Liver (tissue), 8 donors: ENCODE measurements at regions not wholly inside any gene's neighbourhood (a gene's known extent, or its start where the extent isn't known, plus 50 kb on each side); places are given as distances from the start of the nearest gene placed in this dataset.

ENCODE experiments used
- DNase-seq: peaks from one replicate; pipeline ENCODE4 v3.0.0-alpha.2; 2017; ENCODE audit warnings: low spot score
- H3K27ac ChIP-seq, 2 donors: one replicate each; pipeline ENCODE4 v1.7.0; 2013; ENCODE audit warnings: inconsistent platforms in 2 of 2, low read length in 2 of 2, control low read depth in 1 of 2, low read depth in 1 of 2, mild to moderate bottlenecking in 1 of 2
- H3K27me3 ChIP-seq, 4 donors: one replicate each; pipeline versions ENCODE4 v1.6.1 to v1.7.0; 2013; ENCODE audit warnings: low read length in 3 of 4, inconsistent platforms in 1 of 4, mild to moderate bottlenecking in 1 of 4, moderate library complexity in 1 of 4; ENCODE audit not compliant: control insufficient read depth in 4 of 4, insufficient read depth in 4 of 4
- H3K36me3 ChIP-seq, 4 donors: one replicate each; pipeline versions ENCODE4 v1.6.1 to v1.7.0; 2013; ENCODE audit warnings: low read length in 3 of 4, mild to moderate bottlenecking in 3 of 4, low read depth in 1 of 4, moderate library complexity in 1 of 4; ENCODE audit not compliant: control insufficient read depth in 4 of 4, insufficient read depth in 3 of 4
- H3K4me1 ChIP-seq, 4 donors: one replicate each; pipeline versions ENCODE4 v1.6.1 to v1.7.0; 2013; ENCODE audit warnings: low read length in 3 of 4, mild to moderate bottlenecking in 3 of 4, moderate library complexity in 1 of 4; ENCODE audit not compliant: control insufficient read depth in 4 of 4, insufficient read depth in 4 of 4
- H3K4me3 ChIP-seq, 3 donors: one replicate each; pipeline versions ENCODE4 v1.6.1 to v1.7.0; 2013; ENCODE audit warnings: low read length in 3 of 3, control low read depth in 1 of 3, low read depth in 1 of 3, mild to moderate bottlenecking in 1 of 3
- H3K9ac ChIP-seq, 2 donors: one replicate each; pipeline ENCODE4 v1.7.0; 2013; ENCODE audit warnings: low read length in 2 of 2, mild to moderate bottlenecking in 2 of 2, moderate library complexity in 2 of 2, control low read depth in 1 of 2, low read depth in 1 of 2
- H3K9me3 ChIP-seq, 4 donors: one replicate each; pipeline versions ENCODE4 v1.6.1 to v1.7.0; 2013; ENCODE audit warnings: low read length in 3 of 4; ENCODE audit not compliant: control insufficient read depth in 4 of 4
- EGR1 ChIP-seq, 2 donors: IDR thresholded peaks; 2 replicates each; pipeline ENCODE4 v1.6.1; 2016 to 2018; ENCODE audit warnings: antibody characterized with exemption in 2 of 2, low read depth in 2 of 2
- FOXA1 ChIP-seq: IDR thresholded peaks from 2 replicates; pipeline ENCODE4 v1.6.1; 2016; ENCODE audit warnings: antibody characterized with exemption
- FOXA2 ChIP-seq: IDR thresholded peaks from 2 replicates; pipeline ENCODE4 v1.6.1; 2016; ENCODE audit warnings: antibody characterized with exemption
- GABPA ChIP-seq, 2 donors: IDR thresholded peaks in 1 of 2; conservative IDR thresholded peaks in 1 of 2; 2 replicates each; pipeline ENCODE4 v1.6.1; 2016; ENCODE audit warnings: antibody characterized with exemption in 2 of 2, mild to moderate bottlenecking in 1 of 2, moderate library complexity in 1 of 2
- HNF4A ChIP-seq, 2 donors: conservative IDR thresholded peaks; 2 replicates each; pipeline ENCODE4 v1.6.1; 2016; ENCODE audit warnings: antibody characterized with exemption in 2 of 2, mild to moderate bottlenecking in 2 of 2
- HNF4G ChIP-seq: IDR thresholded peaks from 2 replicates; pipeline ENCODE4 v1.6.1; 2016; ENCODE audit warnings: antibody characterized with exemption
- NR2F2 ChIP-seq: IDR thresholded peaks from 2 replicates; pipeline ENCODE4 v1.6.1; 2016; ENCODE audit warnings: antibody characterized with exemption
- RAD21 ChIP-seq, 2 donors: IDR thresholded peaks; 2 replicates each; pipeline ENCODE4 v1.6.1; 2016; ENCODE audit warnings: antibody characterized with exemption in 2 of 2, mild to moderate bottlenecking in 2 of 2
- RXRA ChIP-seq, 2 donors: IDR thresholded peaks; 2 replicates each; pipeline ENCODE4 v1.6.1; 2017 to 2018; ENCODE audit warnings: antibody characterized with exemption in 2 of 2, mild to moderate bottlenecking in 1 of 2
- SP1 ChIP-seq: IDR thresholded peaks from 2 replicates; pipeline ENCODE4 v1.6.1; 2018; ENCODE audit warnings: antibody characterized with exemption, mild to moderate bottlenecking
- TAF1 ChIP-seq: conservative IDR thresholded peaks from 2 replicates; pipeline ENCODE4 v1.6.1; 2016; ENCODE audit warnings: antibody characterized with exemption, mild to moderate bottlenecking
- YY1 ChIP-seq: IDR thresholded peaks from 2 replicates; pipeline ENCODE4 v1.6.1; 2016; ENCODE audit warnings: antibody characterized with exemption, mild to moderate bottlenecking
- WGBS: extraction: QIAGEN DNeasy Blood & Tissue Kit; methylation state at CpG from one replicate; pipeline ENCODE4 v1.1.7; 2013; 5-methylcytosine and 5-hydroxymethylcytosine counted together
- TF ChIP-seq, protein P1 (sequence below): IDR thresholded peaks from 2 replicates; pipeline ENCODE4 v1.6.1; 2016; ENCODE audit warnings: antibody characterized with exemption, mild to moderate bottlenecking
- TF ChIP-seq, protein P2 (sequence below): fragments of 150-350 bp; IDR thresholded peaks from 2 replicates; pipeline ENCODE4 v1.5.1; 2017; ENCODE audit warnings: improper control_type of control experiment, low read depth, low read length; ENCODE audit not compliant: missing input control
- TF ChIP-seq, protein P3 (sequence below): IDR thresholded peaks from 2 replicates; pipeline ENCODE4 v1.6.1; 2016; ENCODE audit warnings: antibody characterized with exemption
- TF ChIP-seq, protein P4 (sequence below): IDR thresholded peaks from 2 replicates; pipeline ENCODE4 v1.6.1; 2016; ENCODE audit warnings: antibody characterized with exemption
- TF ChIP-seq, protein P5 (sequence below): IDR thresholded peaks from 2 replicates; pipeline ENCODE4 v1.6.1; 2016; ENCODE audit warnings: antibody characterized with exemption
- donor health status: healthy.
- donor health status: healthy.
- donor health status: healthy.
- donor health status: healthy.
- donor health status: healthy.

DNA sequence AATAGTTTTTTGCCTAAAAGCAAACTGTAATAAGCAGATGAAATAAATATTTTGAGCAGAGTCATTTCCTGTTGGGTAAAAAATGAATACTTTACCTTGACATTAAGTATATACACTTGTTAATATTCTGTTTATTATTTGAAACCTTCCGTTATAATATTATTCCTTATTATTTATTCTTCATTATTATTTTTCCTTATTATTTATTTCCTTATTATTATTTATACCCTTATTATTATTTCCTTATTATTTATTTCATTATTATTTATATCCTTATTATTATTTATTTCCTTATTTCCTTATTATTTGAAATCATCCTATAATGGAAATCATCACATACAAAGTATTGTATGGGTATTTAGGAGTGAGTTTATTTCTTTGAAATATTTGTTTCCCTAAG, 232.2 kb upstream of the RBBP8 start:
- 97% methylated on average over 1 of the region's 1 CpG for WGBS
- H3K4me3 ChIP-seq: no peak overlapping the region
- no peak overlapping the region for H3K9ac ChIP-seq
- H3K27ac ChIP-seq: no peak overlapping the region
- H3K36me3 ChIP-seq: no peaks in the 10 kb centered on the region
- TF ChIP-seq EGR1 (IDR thresholded peaks at IDR 0.05; ENCODE audit: low read depth in 2 of 2): no peak
- no peak for TF ChIP-seq SP1
- H3K27me3 ChIP-seq: no peaks in the 10 kb centered on the region
- H3K9me3 ChIP-seq: no peaks in the 10 kb centered on the region
- DNase-seq: no peak
- peaks cover 0 to 17% (median 10%) of the 10 kb centered on the region in 4 donors for H3K4me1 ChIP-seq

DNA sequence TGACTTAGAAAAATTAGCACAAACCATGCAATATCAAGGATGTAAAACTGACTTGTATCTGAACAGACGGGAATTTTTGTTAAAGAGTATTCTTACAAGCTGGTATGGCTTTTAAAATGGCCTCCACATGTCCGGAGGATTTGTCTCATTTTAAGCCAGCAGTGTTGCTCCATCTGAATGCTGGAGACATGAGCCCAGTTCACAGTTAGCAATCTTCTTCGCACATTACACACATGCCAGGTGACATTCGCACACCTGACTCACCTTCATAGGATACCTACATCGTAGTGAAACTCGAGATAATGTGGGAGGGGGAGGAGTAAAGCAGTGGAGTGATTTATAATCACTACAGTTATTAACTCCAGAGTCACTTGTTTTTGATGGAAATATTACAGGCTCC, 231.8 kb upstream of the RBBP8 start:
- TF ChIP-seq, protein P1, sequence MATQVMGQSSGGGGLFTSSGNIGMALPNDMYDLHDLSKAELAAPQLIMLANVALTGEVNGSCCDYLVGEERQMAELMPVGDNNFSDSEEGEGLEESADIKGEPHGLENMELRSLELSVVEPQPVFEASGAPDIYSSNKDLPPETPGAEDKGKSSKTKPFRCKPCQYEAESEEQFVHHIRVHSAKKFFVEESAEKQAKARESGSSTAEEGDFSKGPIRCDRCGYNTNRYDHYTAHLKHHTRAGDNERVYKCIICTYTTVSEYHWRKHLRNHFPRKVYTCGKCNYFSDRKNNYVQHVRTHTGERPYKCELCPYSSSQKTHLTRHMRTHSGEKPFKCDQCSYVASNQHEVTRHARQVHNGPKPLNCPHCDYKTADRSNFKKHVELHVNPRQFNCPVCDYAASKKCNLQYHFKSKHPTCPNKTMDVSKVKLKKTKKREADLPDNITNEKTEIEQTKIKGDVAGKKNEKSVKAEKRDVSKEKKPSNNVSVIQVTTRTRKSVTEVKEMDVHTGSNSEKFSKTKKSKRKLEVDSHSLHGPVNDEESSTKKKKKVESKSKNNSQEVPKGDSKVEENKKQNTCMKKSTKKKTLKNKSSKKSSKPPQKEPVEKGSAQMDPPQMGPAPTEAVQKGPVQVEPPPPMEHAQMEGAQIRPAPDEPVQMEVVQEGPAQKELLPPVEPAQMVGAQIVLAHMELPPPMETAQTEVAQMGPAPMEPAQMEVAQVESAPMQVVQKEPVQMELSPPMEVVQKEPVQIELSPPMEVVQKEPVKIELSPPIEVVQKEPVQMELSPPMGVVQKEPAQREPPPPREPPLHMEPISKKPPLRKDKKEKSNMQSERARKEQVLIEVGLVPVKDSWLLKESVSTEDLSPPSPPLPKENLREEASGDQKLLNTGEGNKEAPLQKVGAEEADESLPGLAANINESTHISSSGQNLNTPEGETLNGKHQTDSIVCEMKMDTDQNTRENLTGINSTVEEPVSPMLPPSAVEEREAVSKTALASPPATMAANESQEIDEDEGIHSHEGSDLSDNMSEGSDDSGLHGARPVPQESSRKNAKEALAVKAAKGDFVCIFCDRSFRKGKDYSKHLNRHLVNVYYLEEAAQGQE: no peak
- TF ChIP-seq HNF4G (no peak), YY1 (no peak), TAF1 (no peak), FOXA2 (no peak), FOXA1 (no peak), EGR1 (IDR thresholded peaks at IDR 0.05; ENCODE audit: low read depth in 2 of 2) (no peak), SP1 (no peak), NR2F2 (no peak), GABPA (IDR thresholded peaks at IDR 0.05 in 1 of 2, conservative IDR thresholded peaks at IDR 0.05 in 1 of 2) (no peak), HNF4A (conservative IDR thresholded peaks at IDR 0.05) (no peak), RXRA (IDR thresholded peaks at IDR 0.05) (no peak), RAD21 (IDR thresholded peaks at IDR 0.05) (no peak)
- TF ChIP-seq, protein P2, sequence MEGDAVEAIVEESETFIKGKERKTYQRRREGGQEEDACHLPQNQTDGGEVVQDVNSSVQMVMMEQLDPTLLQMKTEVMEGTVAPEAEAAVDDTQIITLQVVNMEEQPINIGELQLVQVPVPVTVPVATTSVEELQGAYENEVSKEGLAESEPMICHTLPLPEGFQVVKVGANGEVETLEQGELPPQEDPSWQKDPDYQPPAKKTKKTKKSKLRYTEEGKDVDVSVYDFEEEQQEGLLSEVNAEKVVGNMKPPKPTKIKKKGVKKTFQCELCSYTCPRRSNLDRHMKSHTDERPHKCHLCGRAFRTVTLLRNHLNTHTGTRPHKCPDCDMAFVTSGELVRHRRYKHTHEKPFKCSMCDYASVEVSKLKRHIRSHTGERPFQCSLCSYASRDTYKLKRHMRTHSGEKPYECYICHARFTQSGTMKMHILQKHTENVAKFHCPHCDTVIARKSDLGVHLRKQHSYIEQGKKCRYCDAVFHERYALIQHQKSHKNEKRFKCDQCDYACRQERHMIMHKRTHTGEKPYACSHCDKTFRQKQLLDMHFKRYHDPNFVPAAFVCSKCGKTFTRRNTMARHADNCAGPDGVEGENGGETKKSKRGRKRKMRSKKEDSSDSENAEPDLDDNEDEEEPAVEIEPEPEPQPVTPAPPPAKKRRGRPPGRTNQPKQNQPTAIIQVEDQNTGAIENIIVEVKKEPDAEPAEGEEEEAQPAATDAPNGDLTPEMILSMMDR: no peak
- TF ChIP-seq, protein P3, sequence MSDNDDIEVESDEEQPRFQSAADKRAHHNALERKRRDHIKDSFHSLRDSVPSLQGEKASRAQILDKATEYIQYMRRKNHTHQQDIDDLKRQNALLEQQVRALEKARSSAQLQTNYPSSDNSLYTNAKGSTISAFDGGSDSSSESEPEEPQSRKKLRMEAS: no peak
- TF ChIP-seq, protein P4, sequence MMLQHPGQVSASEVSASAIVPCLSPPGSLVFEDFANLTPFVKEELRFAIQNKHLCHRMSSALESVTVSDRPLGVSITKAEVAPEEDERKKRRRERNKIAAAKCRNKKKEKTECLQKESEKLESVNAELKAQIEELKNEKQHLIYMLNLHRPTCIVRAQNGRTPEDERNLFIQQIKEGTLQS: no peak
- TF ChIP-seq, protein P5, sequence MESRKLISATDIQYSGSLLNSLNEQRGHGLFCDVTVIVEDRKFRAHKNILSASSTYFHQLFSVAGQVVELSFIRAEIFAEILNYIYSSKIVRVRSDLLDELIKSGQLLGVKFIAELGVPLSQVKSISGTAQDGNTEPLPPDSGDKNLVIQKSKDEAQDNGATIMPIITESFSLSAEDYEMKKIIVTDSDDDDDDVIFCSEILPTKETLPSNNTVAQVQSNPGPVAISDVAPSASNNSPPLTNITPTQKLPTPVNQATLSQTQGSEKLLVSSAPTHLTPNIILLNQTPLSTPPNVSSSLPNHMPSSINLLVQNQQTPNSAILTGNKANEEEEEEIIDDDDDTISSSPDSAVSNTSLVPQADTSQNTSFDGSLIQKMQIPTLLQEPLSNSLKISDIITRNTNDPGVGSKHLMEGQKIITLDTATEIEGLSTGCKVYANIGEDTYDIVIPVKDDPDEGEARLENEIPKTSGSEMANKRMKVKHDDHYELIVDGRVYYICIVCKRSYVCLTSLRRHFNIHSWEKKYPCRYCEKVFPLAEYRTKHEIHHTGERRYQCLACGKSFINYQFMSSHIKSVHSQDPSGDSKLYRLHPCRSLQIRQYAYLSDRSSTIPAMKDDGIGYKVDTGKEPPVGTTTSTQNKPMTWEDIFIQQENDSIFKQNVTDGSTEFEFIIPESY: no peak
- H3K4me1 ChIP-seq: peaks cover 0 to 17% (median 10%) of the 10 kb centered on the region in 4 donors
- WGBS: 87% methylated on average over 6 of the region's 6 CpGs
- H3K27ac ChIP-seq: no peak overlapping the region
- DNase-seq: no peak
- no peak overlapping the region for H3K4me3 ChIP-seq
- H3K36me3 ChIP-seq: no peaks in the 10 kb centered on the region
- H3K27me3 ChIP-seq: no peaks in the 10 kb centered on the region
- H3K9me3 ChIP-seq: no peaks in the 10 kb centered on the region
- no peak overlapping the region for H3K9ac ChIP-seq
